ENCODE measurements at regions not wholly inside any gene's neighbourhood (a gene's known extent, or its start where the extent isn't known, plus 50 kb on each side); places are given as distances from the start of the nearest gene placed in this dataset.

DNA sequence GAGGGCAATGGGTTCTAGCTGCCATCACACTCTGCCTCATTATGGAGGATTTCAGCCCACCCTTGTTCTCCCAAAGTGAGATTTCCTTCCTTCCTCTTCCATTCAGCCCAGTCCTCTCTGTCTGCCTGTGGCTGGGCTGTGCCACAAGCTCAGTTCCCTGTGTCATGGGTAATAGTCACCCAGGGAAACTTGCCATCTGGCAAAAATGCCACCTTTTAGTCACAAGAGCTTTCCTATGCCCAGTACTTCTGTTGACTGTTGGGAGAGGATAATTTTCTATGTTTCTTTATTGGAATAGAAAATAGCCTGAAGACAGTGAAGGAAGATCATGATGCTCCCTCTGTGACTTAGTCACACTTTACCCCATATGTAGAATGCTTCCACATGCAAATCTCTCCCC, 71.4 kb downstream of the TLR4 start:
- ATAC-seq = no peak

DNA sequence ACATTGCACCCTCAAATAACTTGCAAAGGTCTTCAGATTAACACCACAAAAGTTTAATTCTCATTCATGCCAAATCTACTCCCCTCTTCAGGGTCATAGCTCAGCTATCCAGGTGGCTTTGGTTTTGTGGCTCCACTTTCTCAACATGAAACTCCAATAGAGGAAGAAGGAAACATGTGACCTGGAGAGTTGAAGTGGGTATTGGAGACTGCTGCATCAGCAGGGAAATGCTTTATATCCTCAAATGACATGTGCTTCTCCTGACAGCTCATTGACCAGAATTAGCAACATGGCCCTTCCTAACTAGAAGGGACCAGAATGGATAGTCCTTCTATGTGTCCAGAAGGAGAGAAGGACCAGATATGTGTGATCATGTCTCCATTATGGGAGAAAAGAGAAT, 73.6 kb downstream of the TLR4 start:
- TF ChIP-seq ISL1 (CRISPR knock-in tag; IDR thresholded peaks at IDR 0.05) (no peak), TOX (CRISPR knock-in tag; IDR thresholded peaks at IDR 0.05; ENCODE audit: borderline replicate concordance) (no peak)
- TF ChIP-seq, protein P1, sequence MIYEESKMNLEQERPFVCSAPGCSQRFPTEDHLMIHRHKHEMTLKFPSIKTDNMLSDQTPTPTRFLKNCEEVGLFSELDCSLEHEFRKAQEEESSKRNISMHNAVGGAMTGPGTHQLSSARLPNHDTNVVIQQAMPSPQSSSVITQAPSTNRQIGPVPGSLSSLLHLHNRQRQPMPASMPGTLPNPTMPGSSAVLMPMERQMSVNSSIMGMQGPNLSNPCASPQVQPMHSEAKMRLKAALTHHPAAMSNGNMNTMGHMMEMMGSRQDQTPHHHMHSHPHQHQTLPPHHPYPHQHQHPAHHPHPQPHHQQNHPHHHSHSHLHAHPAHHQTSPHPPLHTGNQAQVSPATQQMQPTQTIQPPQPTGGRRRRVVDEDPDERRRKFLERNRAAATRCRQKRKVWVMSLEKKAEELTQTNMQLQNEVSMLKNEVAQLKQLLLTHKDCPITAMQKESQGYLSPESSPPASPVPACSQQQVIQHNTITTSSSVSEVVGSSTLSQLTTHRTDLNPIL (CRISPR knock-in tag; IDR thresholded peaks at IDR 0.05; ENCODE audit: low read depth) = no peak
- ATAC-seq = no peak

More for the DNA sequence above, 71.4 kb downstream of the TLR4 start:
- TF ChIP-seq BACH2 (CRISPR knock-in tag; IDR thresholded peaks at IDR 0.05; ENCODE audit: borderline replicate concordance) (no peak), ZFP3 (CRISPR knock-in tag; IDR thresholded peaks at IDR 0.05) (no peak), OSR1 (CRISPR knock-in tag; IDR thresholded peaks at IDR 0.05) (no peak), PPARA (CRISPR knock-in tag; IDR thresholded peaks at IDR 0.05; ENCODE audit: borderline replicate concordance) (no peak), ISL1 (CRISPR knock-in tag; IDR thresholded peaks at IDR 0.05) (no peak), CSDC2 (CRISPR knock-in tag; IDR thresholded peaks at IDR 0.05) (no peak), TOX (CRISPR knock-in tag; IDR thresholded peaks at IDR 0.05; ENCODE audit: borderline replicate concordance) (no peak), ZNF8 (CRISPR knock-in tag; IDR thresholded peaks at IDR 0.05) (no peak), ZNF565 (CRISPR knock-in tag; conservative IDR thresholded peaks at IDR 0.05; ENCODE audit: low read depth) (no peak), ESRRG (CRISPR knock-in tag; IDR thresholded peaks at IDR 0.05) (no peak)
- TF ChIP-seq, protein P2, sequence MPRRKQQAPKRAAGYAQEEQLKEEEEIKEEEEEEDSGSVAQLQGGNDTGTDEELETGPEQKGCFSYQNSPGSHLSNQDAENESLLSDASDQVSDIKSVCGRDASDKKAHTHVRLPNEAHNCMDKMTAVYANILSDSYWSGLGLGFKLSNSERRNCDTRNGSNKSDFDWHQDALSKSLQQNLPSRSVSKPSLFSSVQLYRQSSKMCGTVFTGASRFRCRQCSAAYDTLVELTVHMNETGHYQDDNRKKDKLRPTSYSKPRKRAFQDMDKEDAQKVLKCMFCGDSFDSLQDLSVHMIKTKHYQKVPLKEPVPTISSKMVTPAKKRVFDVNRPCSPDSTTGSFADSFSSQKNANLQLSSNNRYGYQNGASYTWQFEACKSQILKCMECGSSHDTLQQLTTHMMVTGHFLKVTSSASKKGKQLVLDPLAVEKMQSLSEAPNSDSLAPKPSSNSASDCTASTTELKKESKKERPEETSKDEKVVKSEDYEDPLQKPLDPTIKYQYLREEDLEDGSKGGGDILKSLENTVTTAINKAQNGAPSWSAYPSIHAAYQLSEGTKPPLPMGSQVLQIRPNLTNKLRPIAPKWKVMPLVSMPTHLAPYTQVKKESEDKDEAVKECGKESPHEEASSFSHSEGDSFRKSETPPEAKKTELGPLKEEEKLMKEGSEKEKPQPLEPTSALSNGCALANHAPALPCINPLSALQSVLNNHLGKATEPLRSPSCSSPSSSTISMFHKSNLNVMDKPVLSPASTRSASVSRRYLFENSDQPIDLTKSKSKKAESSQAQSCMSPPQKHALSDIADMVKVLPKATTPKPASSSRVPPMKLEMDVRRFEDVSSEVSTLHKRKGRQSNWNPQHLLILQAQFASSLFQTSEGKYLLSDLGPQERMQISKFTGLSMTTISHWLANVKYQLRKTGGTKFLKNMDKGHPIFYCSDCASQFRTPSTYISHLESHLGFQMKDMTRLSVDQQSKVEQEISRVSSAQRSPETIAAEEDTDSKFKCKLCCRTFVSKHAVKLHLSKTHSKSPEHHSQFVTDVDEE (CRISPR knock-in tag; IDR thresholded peaks at IDR 0.05) = no peak
- TF ChIP-seq, protein P3, sequence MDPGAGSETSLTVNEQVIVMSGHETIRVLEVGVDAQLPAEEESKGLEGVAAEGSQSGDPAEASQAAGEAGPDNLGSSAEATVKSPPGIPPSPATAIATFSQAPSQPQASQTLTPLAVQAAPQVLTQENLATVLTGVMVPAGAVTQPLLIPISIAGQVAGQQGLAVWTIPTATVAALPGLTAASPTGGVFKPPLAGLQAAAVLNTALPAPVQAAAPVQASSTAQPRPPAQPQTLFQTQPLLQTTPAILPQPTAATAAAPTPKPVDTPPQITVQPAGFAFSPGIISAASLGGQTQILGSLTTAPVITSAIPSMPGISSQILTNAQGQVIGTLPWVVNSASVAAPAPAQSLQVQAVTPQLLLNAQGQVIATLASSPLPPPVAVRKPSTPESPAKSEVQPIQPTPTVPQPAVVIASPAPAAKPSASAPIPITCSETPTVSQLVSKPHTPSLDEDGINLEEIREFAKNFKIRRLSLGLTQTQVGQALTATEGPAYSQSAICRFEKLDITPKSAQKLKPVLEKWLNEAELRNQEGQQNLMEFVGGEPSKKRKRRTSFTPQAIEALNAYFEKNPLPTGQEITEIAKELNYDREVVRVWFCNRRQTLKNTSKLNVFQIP (CRISPR knock-in tag; IDR thresholded peaks at IDR 0.05; ENCODE audit: borderline replicate concordance, low read depth) = no peak

DNA sequence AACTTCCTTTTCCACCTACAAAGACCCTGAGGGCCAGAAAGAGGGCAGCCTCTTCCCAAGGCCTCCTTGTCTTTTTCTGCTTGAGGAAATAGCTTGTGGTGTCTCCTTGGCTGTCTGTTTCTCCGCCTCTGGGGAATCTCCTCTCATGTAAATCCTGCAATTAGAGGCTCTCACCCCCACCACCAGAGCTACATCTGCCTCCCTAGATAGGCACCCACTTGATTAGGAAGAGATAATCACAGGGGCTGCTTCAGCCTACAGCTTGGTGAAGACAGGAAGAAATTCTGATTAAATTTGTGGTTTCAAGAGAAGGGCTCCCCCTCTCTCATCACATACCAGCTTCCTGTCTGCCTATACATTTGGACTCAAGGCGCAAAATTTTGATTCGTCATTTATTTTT, 75.6 kb downstream of the TLR4 start:
- TF ChIP-seq ZFP30 (CRISPR knock-in tag; IDR thresholded peaks at IDR 0.05) (no peak), ISL1 (CRISPR knock-in tag; IDR thresholded peaks at IDR 0.05) (no peak), ZC3H10 (CRISPR knock-in tag; IDR thresholded peaks at IDR 0.05) (no peak), ARNTL (CRISPR knock-in tag; IDR thresholded peaks at IDR 0.05; ENCODE audit: borderline replicate concordance, low read depth) (no peak), GLIS3 (CRISPR knock-in tag; IDR thresholded peaks at IDR 0.05) (no peak), ZNF70 (CRISPR knock-in tag; IDR thresholded peaks at IDR 0.05) (no peak), BACH2 (CRISPR knock-in tag; IDR thresholded peaks at IDR 0.05; ENCODE audit: borderline replicate concordance) (no peak), ZNF8 (CRISPR knock-in tag; IDR thresholded peaks at IDR 0.05) (no peak), SNAI2 (CRISPR knock-in tag; IDR thresholded peaks at IDR 0.05) (no peak)
- TF ChIP-seq, protein P3 (CRISPR knock-in tag; IDR thresholded peaks at IDR 0.05; ENCODE audit: borderline replicate concordance, low read depth) = no peak
- TF ChIP-seq, protein P1 (CRISPR knock-in tag; IDR thresholded peaks at IDR 0.05; ENCODE audit: low read depth) = no peak
- TF ChIP-seq, protein P4, sequence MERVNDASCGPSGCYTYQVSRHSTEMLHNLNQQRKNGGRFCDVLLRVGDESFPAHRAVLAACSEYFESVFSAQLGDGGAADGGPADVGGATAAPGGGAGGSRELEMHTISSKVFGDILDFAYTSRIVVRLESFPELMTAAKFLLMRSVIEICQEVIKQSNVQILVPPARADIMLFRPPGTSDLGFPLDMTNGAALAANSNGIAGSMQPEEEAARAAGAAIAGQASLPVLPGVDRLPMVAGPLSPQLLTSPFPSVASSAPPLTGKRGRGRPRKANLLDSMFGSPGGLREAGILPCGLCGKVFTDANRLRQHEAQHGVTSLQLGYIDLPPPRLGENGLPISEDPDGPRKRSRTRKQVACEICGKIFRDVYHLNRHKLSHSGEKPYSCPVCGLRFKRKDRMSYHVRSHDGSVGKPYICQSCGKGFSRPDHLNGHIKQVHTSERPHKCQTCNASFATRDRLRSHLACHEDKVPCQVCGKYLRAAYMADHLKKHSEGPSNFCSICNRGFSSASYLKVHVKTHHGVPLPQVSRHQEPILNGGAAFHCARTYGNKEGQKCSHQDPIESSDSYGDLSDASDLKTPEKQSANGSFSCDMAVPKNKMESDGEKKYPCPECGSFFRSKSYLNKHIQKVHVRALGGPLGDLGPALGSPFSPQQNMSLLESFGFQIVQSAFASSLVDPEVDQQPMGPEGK (CRISPR knock-in tag; IDR thresholded peaks at IDR 0.05; ENCODE audit: borderline replicate concordance) = no peak
- TF ChIP-seq, protein P2 (CRISPR knock-in tag; IDR thresholded peaks at IDR 0.05) = no peak
- ATAC-seq = no peak
